ENCODE measurements at regions not wholly inside any gene's neighbourhood (a gene's known extent, or its start where the extent isn't known, plus 50 kb on each side); places are given as distances from the start of the nearest gene placed in this dataset.

GRCh38 chr5:1748271-1748670, 51.4 kb downstream of the MRPL36 start:
- FAIRE-seq: no peak

GRCh38 chr5:1747803-1748085, 51.9 kb downstream of the MRPL36 start:
- DNase-seq (ENCODE audit: extremely low spot score, insufficient read length, low read depth): no peak
- FAIRE-seq: no peak

More at GRCh38 chr5:1748271-1748670, 51.4 kb downstream of the MRPL36 start:
- DNase-seq (ENCODE audit: extremely low spot score, insufficient read length, low read depth): no peak

GRCh38 chr5:1747079-1747802, 52.4 kb downstream of the MRPL36 start:
- DNase-seq (ENCODE audit: extremely low spot score, insufficient read length, low read depth) (no peak), FAIRE-seq (no peak)

GRCh38 chr5:1746371-1747078, 53.1 kb downstream of the MRPL36 start:
- no peak for DNase-seq (ENCODE audit: extremely low spot score, insufficient read length, low read depth)
- FAIRE-seq: no peak

GRCh38 chr5:1745796-1746370, 53.8 kb downstream of the MRPL36 start:
- FAIRE-seq (no peak), DNase-seq (ENCODE audit: extremely low spot score, insufficient read length, low read depth) (no peak)

GRCh38 chr5:1745123-1745795, 54.4 kb downstream of the MRPL36 start:
- no peak for FAIRE-seq
- DNase-seq (ENCODE audit: extremely low spot score, insufficient read length, low read depth): no peak

GRCh38 chr5:1744393-1745122, 55.1 kb downstream of the MRPL36 start:
- FAIRE-seq (no peak), DNase-seq (ENCODE audit: extremely low spot score, insufficient read length, low read depth) (no peak)

GRCh38 chr5:1743769-1744085, 55.9 kb downstream of the MRPL36 start:
- FAIRE-seq (no peak), DNase-seq (ENCODE audit: extremely low spot score, insufficient read length, low read depth) (no peak)

GRCh38 chr5:1743061-1743768, 56.4 kb downstream of the MRPL36 start:
- no peak for DNase-seq (ENCODE audit: extremely low spot score, insufficient read length, low read depth)
- FAIRE-seq: no peak

- DNase-seq (ENCODE audit: extremely low spot score, insufficient read length, low read depth) (peak; percentile 42), FAIRE-seq (peak; percentile 78)
These were observed 61.7 kb downstream of the MRPL36 start for GRCh38 chr5:1737790-1738405.

GRCh38 chr5:1736889-1737711, 62.5 kb downstream of the MRPL36 start:
- no peak for DNase-seq (ENCODE audit: extremely low spot score, insufficient read length, low read depth)
- no peak for FAIRE-seq

- no peak for DNase-seq (ENCODE audit: extremely low spot score, insufficient read length, low read depth)
- no peak for FAIRE-seq
These were observed 63.6 kb downstream of the MRPL36 start for GRCh38 chr5:1736065-1736464.

- FAIRE-seq: no peak
- DNase-seq (ENCODE audit: extremely low spot score, insufficient read length, low read depth): no peak
These were observed 64.2 kb downstream of the MRPL36 start for GRCh38 chr5:1735320-1735970.

GRCh38 chr5:1734908-1735289, 64.7 kb downstream of the MRPL36 start:
- DNase-seq (ENCODE audit: extremely low spot score, insufficient read length, low read depth) (no peak), FAIRE-seq (no peak)

- DNase-seq (ENCODE audit: extremely low spot score, insufficient read length, low read depth) (no peak), FAIRE-seq (no peak)
These were observed 65.2 kb downstream of the MRPL36 start for GRCh38 chr5:1734271-1734907.

GRCh38 chr5:1733369-1733768, 66.3 kb downstream of the MRPL36 start:
- FAIRE-seq (no peak), DNase-seq (ENCODE audit: extremely low spot score, insufficient read length, low read depth) (no peak)

- DNase-seq (ENCODE audit: extremely low spot score, insufficient read length, low read depth): no peak
- no peak for FAIRE-seq
These were observed 66.7 kb downstream of the MRPL36 start for GRCh38 chr5:1732945-1733344.
